GM12878 (cell line): ENCODE measurements at regions not wholly inside any gene's neighbourhood (a gene's known extent, or its start where the extent isn't known, plus 50 kb on each side); places are given as distances from the start of the nearest gene placed in this dataset.

Source experiments
- ATAC-seq: fragments of 200-7000 bp; cut with Tn5 transposase; 3 replicates; pipeline ENCODE4 v1.9.1; 2020; ENCODE audit warnings: mild to moderate bottlenecking, moderate library complexity
- BruUV-seq: library from RNA; stranded (reverse); fragments of 400-500 nt; replicated peaks from 2 replicates; lab custom pipeline; 2021; lab: Mats Ljungman, UMichigan
- CTCF ChIA-PET: fragments of 300-600 bp; sonication (Branson Sonifier 250); formaldehyde crosslinking; extraction: SDS; loops from one replicate; lab custom pipeline; 2021; ENCODE audit warnings: inconsistent platforms; lab: Yijun Ruan, JAX
- POLR2A ChIA-PET: fragments of 350-600 bp; formaldehyde crosslinking; extraction: SDS; loops from one replicate; lab custom pipeline; 2021; ENCODE audit warnings: inconsistent platforms; lab: Charles Lee
- RAD21 ChIA-PET: fragments of 300-600 bp; sonication (Branson Sonifier 250); formaldehyde crosslinking; loops from one replicate; lab custom pipeline; 2023; ENCODE audit warnings: antibody characterized with exemption; ENCODE audit not compliant: unreplicated experiment; lab: Charles Lee
- SMC1A ChIA-PET: fragments of 300-600 bp; sonication (Branson Sonifier 250); formaldehyde crosslinking; loops from one replicate; lab custom pipeline; 2023; ENCODE audit not compliant: unreplicated experiment, uncharacterized antibody; lab: Charles Lee
- DNase-seq: peaks from one replicate; pipeline ENCODE4 v3.0.0-alpha.2; 2011; ENCODE audit warnings: low read depth, low spot score
- FAIRE-seq: peaks from 3 replicates; lab custom pipeline; 2011; peaks lifted over from hg19 to GRCh38; lab: Jason Lieb, UNC
- H2AFZ ChIP-seq: 2 replicates; pipeline ENCODE4 v1.6.0; 2011; ENCODE audit warnings: low read depth, low read length, control low read depth; ENCODE audit not compliant: control insufficient read depth
- H3K27ac ChIP-seq: 2 replicates; pipeline ENCODE4 v1.5.1; 2011; ENCODE audit warnings: control low read depth; ENCODE audit not compliant: control insufficient read depth, insufficient read depth
- H3K27me3 ChIP-seq, 2 experiments: replicated peaks in 1 of 2; 2 replicates each; pipeline versions ENCODE4 v1.6.0 to v1.6.1; 2011; ENCODE audit warnings: low read length in 1 of 2; ENCODE audit not compliant: control insufficient read depth in 2 of 2, insufficient read depth in 2 of 2
- H3K36me3 ChIP-seq, 2 experiments: 2 replicates each; pipeline ENCODE4 v1.5.1; 2011; ENCODE audit warnings: low read length in 1 of 2; ENCODE audit not compliant: control insufficient read depth in 2 of 2, insufficient read depth in 2 of 2
- H3K4me1 ChIP-seq: 2 replicates; pipeline ENCODE4 v1.6.1; 2011; ENCODE audit warnings: mild to moderate bottlenecking, low read length, moderate library complexity, mixed read lengths; ENCODE audit not compliant: control insufficient read depth, insufficient read depth
- H3K4me2 ChIP-seq: 2 replicates; pipeline ENCODE4 v1.6.0; 2011; ENCODE audit warnings: control low read depth; ENCODE audit not compliant: control insufficient read depth, insufficient read depth
- H3K4me3 ChIP-seq: fragments of 200-600 bp; sonication (generic); 2 replicates; pipeline ENCODE4 v1.5.1; 2016
- H3K79me2 ChIP-seq: 2 replicates; pipeline ENCODE4 v1.6.0; 2011; ENCODE audit warnings: low read length; ENCODE audit not compliant: control insufficient read depth, insufficient read depth
- H3K9ac ChIP-seq: 2 replicates; pipeline ENCODE4 v1.8.0; 2011; ENCODE audit warnings: low read length, control low read depth, mixed read lengths; ENCODE audit not compliant: control insufficient read depth, insufficient read depth
- H3K9me3 ChIP-seq: replicated peaks from 3 replicates; pipeline ENCODE4 v1.5.1; 2011; ENCODE audit warnings: mild to moderate bottlenecking, low read length; ENCODE audit not compliant: control insufficient read depth, insufficient read depth
- H4K20me1 ChIP-seq: 2 replicates; pipeline ENCODE4 v1.6.0; 2011; ENCODE audit not compliant: control insufficient read depth, insufficient read depth
- BCL11A ChIP-seq: IDR thresholded peaks from 2 replicates; pipeline ENCODE4 v1.6.1; 2011; ENCODE audit warnings: low read depth, low read length
- CHD2 ChIP-seq: IDR thresholded peaks from 2 replicates; pipeline ENCODE4 v1.6.1; 2011; ENCODE audit warnings: low read depth, low read length, improper control_type of control experiment, borderline replicate concordance
- GABPA ChIP-seq: IDR thresholded peaks from 2 replicates; pipeline ENCODE4 v1.6.1; 2014; ENCODE audit warnings: antibody characterized with exemption, low read depth, mild to moderate bottlenecking, inconsistent platforms
- HSF1 ChIP-seq: fragments of 150-350 bp; IDR thresholded peaks from 2 replicates; pipeline ENCODE4 v1.6.1; 2014; ENCODE audit warnings: mild to moderate bottlenecking, low read depth, low read length
- IRF4 ChIP-seq: IDR thresholded peaks from 2 replicates; pipeline ENCODE4 v1.6.1; 2011; ENCODE audit warnings: low read depth, low read length
- LARP7 ChIP-seq: fragments of 450-650 bp; IDR thresholded peaks from 2 replicates; pipeline ENCODE4 v1.6.1; 2017; ENCODE audit warnings: mild to moderate bottlenecking
- MTA3 ChIP-seq: IDR thresholded peaks from 2 replicates; pipeline ENCODE4 v1.6.1; 2012; ENCODE audit warnings: low read length, inconsistent platforms, borderline replicate concordance
- RELA ChIP-seq: fragments of 450-650 bp; IDR thresholded peaks from 2 replicates; pipeline ENCODE4 v1.8.0; 2014; ENCODE audit warnings: borderline replicate concordance; ENCODE audit not compliant: partially characterized antibody
- REST ChIP-seq: IDR thresholded peaks from 2 replicates; pipeline ENCODE4 v1.6.1; 2012; ENCODE audit warnings: mild to moderate bottlenecking, low read depth, low read length
- TARDBP ChIP-seq: IDR thresholded peaks from 2 replicates; pipeline ENCODE4 v1.6.1; 2016; ENCODE audit warnings: borderline replicate concordance
- TCF3 ChIP-seq: IDR thresholded peaks from 2 replicates; pipeline ENCODE4 v1.6.1; 2012; ENCODE audit warnings: low read depth, mild to moderate bottlenecking, low read length, borderline replicate concordance; ENCODE audit not compliant: insufficient read depth
- WRNIP1 ChIP-seq: IDR thresholded peaks from 2 replicates; pipeline ENCODE4 v1.6.1; 2011; ENCODE audit warnings: low read depth, low read length, improper control_type of control experiment, borderline replicate concordance
- YY1 ChIP-seq: IDR thresholded peaks from 2 replicates; pipeline ENCODE4 v1.6.1; 2011; ENCODE audit warnings: low read depth, mild to moderate bottlenecking, low read length
- ZBTB4 ChIP-seq: fragments of 450-650 bp; formaldehyde crosslinking; IDR thresholded peaks from 2 replicates; pipeline ENCODE4 v1.4.0; 2022; ENCODE audit warnings: mild to moderate bottlenecking, moderate library complexity
- ZNF24 ChIP-seq: fragments of 450-650 bp; IDR thresholded peaks from 2 replicates; pipeline ENCODE4 v1.6.1; 2017; ENCODE audit warnings: antibody characterized with exemption, mild to moderate bottlenecking
- ZZZ3 ChIP-seq: IDR thresholded peaks from 2 replicates; pipeline ENCODE4 v1.6.1; 2011; ENCODE audit warnings: low read depth; ENCODE audit not compliant: control insufficient read depth, insufficient read length
- WGBS: methylation state at CpG from one replicate; pipeline ENCODE4 v1.1.6; 2016; ENCODE audit warnings: low lambda C conversion rate; ENCODE audit not compliant: insufficient replicate concordance, insufficient coverage; ENCODE audit errors: missing lambda C conversion rate; 5-methylcytosine and 5-hydroxymethylcytosine counted together
- in situ Hi-C: fragments of 300-500 bp; cut with MboI; formaldehyde crosslinking; loops from 9 replicates; pipeline ENCODE4 v1.14.3; 2018; ENCODE audit warnings: mixed read lengths
- intact Hi-C: fragments of 100-400 bp; cut with micrococcal nuclease; formaldehyde crosslinking; loops from one replicate; pipeline ENCODE4 v1.14.2; 2022; ENCODE audit not compliant: unreplicated experiment

- no peak overlapping the region for H3K27ac ChIP-seq
These were observed 149.9 kb upstream of the MAP1B start for GRCh38 chr5:71957292-71957898.

More at GRCh38 chr5:71957292-71957898, 149.9 kb upstream of the MAP1B start:
- no peak overlapping the region for H3K4me3 ChIP-seq
- no peak overlapping the region for H2AFZ ChIP-seq
- BruUV-seq, result no TSS peak
- POLR2A ChIA-PET, result no interaction called here
- intact Hi-C loops, result no loop called here
- SMC1A ChIA-PET, result no interaction called here
- TF ChIP-seq IRF4 (no peak), REST (no peak), ZZZ3 (no peak), TARDBP (no peak), MTA3 (no peak), CHD2 (no peak), RELA (no peak), WRNIP1 (no peak), BCL11A (no peak), TCF3 (no peak), GABPA (no peak), LARP7 (no peak), ZNF24 (no peak), YY1 (no peak), HSF1 (no peak), ZBTB4 (CRISPR knock-in tag) (no peak)
- TF ChIP-seq, all 136 proteins: peak for 0
- CTCF ChIA-PET, result no interaction called here
- no peaks in the 10 kb centered on the region for H3K36me3 ChIP-seq
- 1% methylated on average over 5 of the region's 5 CpGs for WGBS
- no peaks in the 10 kb centered on the region for H3K9me3 ChIP-seq
- no peak overlapping the region for H3K9ac ChIP-seq
- no peak for FAIRE-seq
- ATAC-seq, result no peak
- no peaks in the 10 kb centered on the region for H3K79me2 ChIP-seq
- no peak for DNase-seq
- H4K20me1 ChIP-seq, result no peaks in the 10 kb centered on the region
- H3K4me2 ChIP-seq, result no peak overlapping the region
- no peaks in the 10 kb centered on the region for H3K4me1 ChIP-seq
- RAD21 ChIA-PET, result no interaction called here
- in situ Hi-C loops, result no loop called here
- H3K27me3 ChIP-seq, result no peaks in the 10 kb centered on the region
